GM12892 (cell line): ENCODE measurements at regions not wholly inside any gene's neighbourhood (a gene's known extent, or its start where the extent isn't known, plus 50 kb on each side); places are given as distances from the start of the nearest gene placed in this dataset.

Experiments used
- POLR2A ChIP-seq: IDR thresholded peaks from 2 replicates; pipeline ENCODE4 v1.6.1; 2011; ENCODE audit warnings: low read depth, low read length, control low read depth
- POLR2AphosphoS5 ChIP-seq: IDR thresholded peaks from 2 replicates; pipeline ENCODE4 v1.6.1; 2011; ENCODE audit warnings: low read depth, low read length, control low read depth
- TAF1 ChIP-seq: IDR thresholded peaks from 2 replicates; pipeline ENCODE4 v1.6.1; 2011; ENCODE audit warnings: low read depth, mild to moderate bottlenecking, control low read depth, low read length, borderline replicate concordance

DNA sequence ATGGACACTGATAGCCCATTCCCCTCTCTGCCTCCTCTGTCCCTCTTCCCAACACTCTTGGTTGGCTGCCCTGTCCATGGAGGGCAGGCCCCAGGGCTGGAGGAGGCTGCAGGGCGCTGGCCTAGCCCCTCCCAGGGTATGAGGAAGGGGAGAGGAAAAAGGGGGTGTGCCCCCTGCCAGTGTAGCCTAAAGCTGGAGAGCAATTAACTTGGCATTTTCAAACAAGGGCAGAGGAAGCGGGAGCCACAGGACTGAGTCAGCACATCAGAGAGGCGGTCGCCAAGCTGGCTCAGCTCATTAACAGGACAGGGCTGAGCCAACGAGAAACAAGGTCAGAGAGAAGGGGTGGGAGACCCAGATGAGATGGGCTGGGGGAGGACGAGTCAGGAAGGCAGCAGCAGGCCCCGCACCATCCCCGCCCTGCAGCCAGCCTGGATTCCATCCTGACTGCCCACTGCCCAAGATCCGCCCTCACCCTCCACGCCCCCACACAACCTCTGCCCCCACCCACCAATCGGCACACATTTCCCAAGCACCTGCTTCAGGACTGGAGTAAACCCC lies 76.3 kb downstream of the BUD13 start:
- TF ChIP-seq POLR2A = no peak
- no peak for TF ChIP-seq POLR2AphosphoS5
- TF ChIP-seq TAF1 = no peak
